GM12878 (cell line): ENCODE measurements at regions not wholly inside any gene's neighbourhood (a gene's known extent, or its start where the extent isn't known, plus 50 kb on each side); places are given as distances from the start of the nearest gene placed in this dataset.

ENCODE experiments used
- ATAC-seq: fragments of 200-7000 bp; cut with Tn5 transposase; 3 replicates; pipeline ENCODE4 v1.9.1; 2020; ENCODE audit warnings: mild to moderate bottlenecking, moderate library complexity
- BruUV-seq: library from RNA; stranded (reverse); fragments of 400-500 nt; replicated peaks from 2 replicates; lab custom pipeline; 2021; lab: Mats Ljungman, UMichigan
- CTCF ChIA-PET: fragments of 300-600 bp; sonication (Branson Sonifier 250); formaldehyde crosslinking; extraction: SDS; loops from one replicate; lab custom pipeline; 2021; ENCODE audit warnings: inconsistent platforms; lab: Yijun Ruan, JAX
- POLR2A ChIA-PET: fragments of 350-600 bp; formaldehyde crosslinking; extraction: SDS; loops from one replicate; lab custom pipeline; 2021; ENCODE audit warnings: inconsistent platforms; lab: Charles Lee
- RAD21 ChIA-PET: fragments of 300-600 bp; sonication (Branson Sonifier 250); formaldehyde crosslinking; loops from one replicate; lab custom pipeline; 2023; ENCODE audit warnings: antibody characterized with exemption; ENCODE audit not compliant: unreplicated experiment; lab: Charles Lee
- SMC1A ChIA-PET: fragments of 300-600 bp; sonication (Branson Sonifier 250); formaldehyde crosslinking; loops from one replicate; lab custom pipeline; 2023; ENCODE audit not compliant: unreplicated experiment, uncharacterized antibody; lab: Charles Lee
- DNase-seq: peaks from one replicate; pipeline ENCODE4 v3.0.0-alpha.2; 2011; ENCODE audit warnings: low read depth, low spot score
- FAIRE-seq: peaks from 3 replicates; lab custom pipeline; 2011; peaks lifted over from hg19 to GRCh38; lab: Jason Lieb, UNC
- H2AFZ ChIP-seq: 2 replicates; pipeline ENCODE4 v1.6.0; 2011; ENCODE audit warnings: low read depth, low read length, control low read depth; ENCODE audit not compliant: control insufficient read depth
- H3K27ac ChIP-seq: 2 replicates; pipeline ENCODE4 v1.5.1; 2011; ENCODE audit warnings: control low read depth; ENCODE audit not compliant: control insufficient read depth, insufficient read depth
- H3K27me3 ChIP-seq, 2 experiments: replicated peaks in 1 of 2; 2 replicates each; pipeline versions ENCODE4 v1.6.0 to v1.6.1; 2011; ENCODE audit warnings: low read length in 1 of 2; ENCODE audit not compliant: control insufficient read depth in 2 of 2, insufficient read depth in 2 of 2
- H3K36me3 ChIP-seq, 2 experiments: 2 replicates each; pipeline ENCODE4 v1.5.1; 2011; ENCODE audit warnings: low read length in 1 of 2; ENCODE audit not compliant: control insufficient read depth in 2 of 2, insufficient read depth in 2 of 2
- H3K4me1 ChIP-seq: 2 replicates; pipeline ENCODE4 v1.6.1; 2011; ENCODE audit warnings: mild to moderate bottlenecking, low read length, moderate library complexity, mixed read lengths; ENCODE audit not compliant: control insufficient read depth, insufficient read depth
- H3K4me2 ChIP-seq: 2 replicates; pipeline ENCODE4 v1.6.0; 2011; ENCODE audit warnings: control low read depth; ENCODE audit not compliant: control insufficient read depth, insufficient read depth
- H3K4me3 ChIP-seq: fragments of 200-600 bp; sonication (generic); 2 replicates; pipeline ENCODE4 v1.5.1; 2016
- H3K79me2 ChIP-seq: 2 replicates; pipeline ENCODE4 v1.6.0; 2011; ENCODE audit warnings: low read length; ENCODE audit not compliant: control insufficient read depth, insufficient read depth
- H3K9ac ChIP-seq: 2 replicates; pipeline ENCODE4 v1.8.0; 2011; ENCODE audit warnings: low read length, control low read depth, mixed read lengths; ENCODE audit not compliant: control insufficient read depth, insufficient read depth
- H3K9me3 ChIP-seq: replicated peaks from 3 replicates; pipeline ENCODE4 v1.5.1; 2011; ENCODE audit warnings: mild to moderate bottlenecking, low read length; ENCODE audit not compliant: control insufficient read depth, insufficient read depth
- H4K20me1 ChIP-seq: 2 replicates; pipeline ENCODE4 v1.6.0; 2011; ENCODE audit not compliant: control insufficient read depth, insufficient read depth
- ATF3 ChIP-seq: IDR thresholded peaks from 2 replicates; pipeline ENCODE4 v1.6.1; 2011; ENCODE audit warnings: low read depth, mild to moderate bottlenecking, low read length, moderate library complexity, borderline replicate concordance; ENCODE audit errors: extremely low read depth
- BCL11A ChIP-seq: IDR thresholded peaks from 2 replicates; pipeline ENCODE4 v1.6.1; 2011; ENCODE audit warnings: low read depth, low read length
- RB1 ChIP-seq: fragments of 450-650 bp; formaldehyde crosslinking; IDR thresholded peaks from 2 replicates; pipeline ENCODE4 v1.6.1; 2017; ENCODE audit warnings: mild to moderate bottlenecking, borderline replicate concordance
- RFX5 ChIP-seq: IDR thresholded peaks from 2 replicates; pipeline ENCODE4 v1.6.1; 2011; ENCODE audit warnings: low read depth, low read length, improper control_type of control experiment
- SIX5 ChIP-seq: IDR thresholded peaks from 2 replicates; pipeline ENCODE4 v1.6.1; 2011; ENCODE audit warnings: mild to moderate bottlenecking, low read depth, low read length, moderate library complexity; ENCODE audit not compliant: severe bottlenecking
- SMARCA5 ChIP-seq: fragments of 450-650 bp; IDR thresholded peaks from 2 replicates; pipeline ENCODE4 v1.6.1; 2017; ENCODE audit warnings: mild to moderate bottlenecking
- SREBF2 ChIP-seq: IDR thresholded peaks from 2 replicates; pipeline ENCODE4 v1.6.1; 2012; ENCODE audit warnings: mild to moderate bottlenecking, low read length
- STAT1 ChIP-seq: fragments of 450-650 bp; conservative IDR thresholded peaks from 2 replicates; pipeline ENCODE4 v1.6.1; 2014; ENCODE audit warnings: antibody characterized with exemption, mild to moderate bottlenecking
- TBL1XR1 ChIP-seq: IDR thresholded peaks from 2 replicates; pipeline ENCODE4 v1.6.1; 2012; ENCODE audit warnings: low read depth, low read length, improper control_type of control experiment
- ZNF207 ChIP-seq: fragments of 450-650 bp; IDR thresholded peaks from 2 replicates; pipeline ENCODE4 v1.6.1; 2014; ENCODE audit warnings: antibody characterized with exemption, mild to moderate bottlenecking, borderline replicate concordance
- WGBS: methylation state at CpG from one replicate; pipeline ENCODE4 v1.1.6; 2016; ENCODE audit warnings: low lambda C conversion rate; ENCODE audit not compliant: insufficient replicate concordance, insufficient coverage; ENCODE audit errors: missing lambda C conversion rate; 5-methylcytosine and 5-hydroxymethylcytosine counted together
- in situ Hi-C: fragments of 300-500 bp; cut with MboI; formaldehyde crosslinking; loops from 9 replicates; pipeline ENCODE4 v1.14.3; 2018; ENCODE audit warnings: mixed read lengths
- intact Hi-C: fragments of 100-400 bp; cut with micrococcal nuclease; formaldehyde crosslinking; loops from one replicate; pipeline ENCODE4 v1.14.2; 2022; ENCODE audit not compliant: unreplicated experiment
- TF ChIP-seq, protein P1 (sequence below): IDR thresholded peaks from 2 replicates; pipeline ENCODE4 v1.6.1; 2011; ENCODE audit warnings: borderline replicate concordance, low read depth, mild to moderate bottlenecking, moderate library complexity, low read length; ENCODE audit not compliant: insufficient read depth, poor library complexity, severe bottlenecking
- TF ChIP-seq, protein P2 (sequence below): fragments of 150-350 bp; IDR thresholded peaks from 2 replicates; pipeline ENCODE4 v1.6.1; 2016; ENCODE audit warnings: low read depth, low read length

GRCh38 chr2:23128684-23129292 lies 256.2 kb upstream of the KLHL29 start:
- H3K9ac ChIP-seq = no peak overlapping the region
- ChIA-PET RAD21 (no interaction called here), POLR2A (no interaction called here), CTCF (no interaction called here)
- H3K79me2 ChIP-seq = no peaks in the 10 kb centered on the region
- H3K9me3 ChIP-seq = no peaks in the 10 kb centered on the region
- in situ Hi-C loops = no loop called here
- H2AFZ ChIP-seq = no peak overlapping the region
- 21% methylated on average over 7 of the region's 7 CpGs for WGBS
- H3K36me3 ChIP-seq = no peaks in the 10 kb centered on the region
- ATAC-seq (no peak), FAIRE-seq (no peak)
- no peak overlapping the region for H3K27ac ChIP-seq
- no peak overlapping the region for H3K4me3 ChIP-seq
- no peaks in the 10 kb centered on the region for H4K20me1 ChIP-seq
- no peaks in the 10 kb centered on the region for H3K4me1 ChIP-seq
- no peak for TF ChIP-seq TBL1XR1
- TF ChIP-seq SMARCA5 = no peak
- TF ChIP-seq, protein P1, sequence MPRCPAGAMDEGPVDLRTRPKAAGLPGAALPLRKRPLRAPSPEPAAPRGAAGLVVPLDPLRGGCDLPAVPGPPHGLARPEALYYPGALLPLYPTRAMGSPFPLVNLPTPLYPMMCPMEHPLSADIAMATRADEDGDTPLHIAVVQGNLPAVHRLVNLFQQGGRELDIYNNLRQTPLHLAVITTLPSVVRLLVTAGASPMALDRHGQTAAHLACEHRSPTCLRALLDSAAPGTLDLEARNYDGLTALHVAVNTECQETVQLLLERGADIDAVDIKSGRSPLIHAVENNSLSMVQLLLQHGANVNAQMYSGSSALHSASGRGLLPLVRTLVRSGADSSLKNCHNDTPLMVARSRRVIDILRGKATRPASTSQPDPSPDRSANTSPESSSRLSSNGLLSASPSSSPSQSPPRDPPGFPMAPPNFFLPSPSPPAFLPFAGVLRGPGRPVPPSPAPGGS = no peak
- no peak for TF ChIP-seq SREBF2
- TF ChIP-seq RFX5 = no peak
- TF ChIP-seq, all 136 proteins: peak for 0
- BruUV-seq = no TSS peak
- H3K27me3 ChIP-seq = no peaks in the 10 kb centered on the region
- no peak for DNase-seq
- intact Hi-C loops = no loop called here
- SMC1A ChIA-PET = no interaction called here
- H3K4me2 ChIP-seq = no peak overlapping the region

- FAIRE-seq (no peak), ATAC-seq (no peak), DNase-seq (no peak)
- no peaks in the 10 kb centered on the region for H3K79me2 ChIP-seq
- no peak overlapping the region for H3K4me3 ChIP-seq
- ChIA-PET SMC1A (no interaction called here), POLR2A (no interaction called here), CTCF (interaction anchor here (0.7 kb wide), 1 partner anchor 586 kb away, joined by 3 read pairs; no protein-coding TSS in a partner anchor), RAD21 (no interaction called here)
- no peaks in the 10 kb centered on the region; a peak in 1 of 4 replicates for H3K27me3 ChIP-seq
- no TSS peak for BruUV-seq
- no peak overlapping the region for H2AFZ ChIP-seq
- no peaks in the 10 kb centered on the region for H3K4me1 ChIP-seq
- no peaks in the 10 kb centered on the region for H3K36me3 ChIP-seq
- intact Hi-C loops (no loop called here), in situ Hi-C loops (no loop called here)
- H4K20me1 ChIP-seq = no peaks in the 10 kb centered on the region
- no peak overlapping the region for H3K4me2 ChIP-seq
- H3K9ac ChIP-seq = no peak overlapping the region
- no peaks in the 10 kb centered on the region for H3K9me3 ChIP-seq
- WGBS = 9% methylated on average over 4 of the region's 4 CpGs
- H3K27ac ChIP-seq = no peak overlapping the region
- TF ChIP-seq ZNF207 (no peak), RB1 (no peak), BCL11A (no peak), SIX5 (no peak), ATF3 (no peak), STAT1 (no peak)
- TF ChIP-seq, protein P2, sequence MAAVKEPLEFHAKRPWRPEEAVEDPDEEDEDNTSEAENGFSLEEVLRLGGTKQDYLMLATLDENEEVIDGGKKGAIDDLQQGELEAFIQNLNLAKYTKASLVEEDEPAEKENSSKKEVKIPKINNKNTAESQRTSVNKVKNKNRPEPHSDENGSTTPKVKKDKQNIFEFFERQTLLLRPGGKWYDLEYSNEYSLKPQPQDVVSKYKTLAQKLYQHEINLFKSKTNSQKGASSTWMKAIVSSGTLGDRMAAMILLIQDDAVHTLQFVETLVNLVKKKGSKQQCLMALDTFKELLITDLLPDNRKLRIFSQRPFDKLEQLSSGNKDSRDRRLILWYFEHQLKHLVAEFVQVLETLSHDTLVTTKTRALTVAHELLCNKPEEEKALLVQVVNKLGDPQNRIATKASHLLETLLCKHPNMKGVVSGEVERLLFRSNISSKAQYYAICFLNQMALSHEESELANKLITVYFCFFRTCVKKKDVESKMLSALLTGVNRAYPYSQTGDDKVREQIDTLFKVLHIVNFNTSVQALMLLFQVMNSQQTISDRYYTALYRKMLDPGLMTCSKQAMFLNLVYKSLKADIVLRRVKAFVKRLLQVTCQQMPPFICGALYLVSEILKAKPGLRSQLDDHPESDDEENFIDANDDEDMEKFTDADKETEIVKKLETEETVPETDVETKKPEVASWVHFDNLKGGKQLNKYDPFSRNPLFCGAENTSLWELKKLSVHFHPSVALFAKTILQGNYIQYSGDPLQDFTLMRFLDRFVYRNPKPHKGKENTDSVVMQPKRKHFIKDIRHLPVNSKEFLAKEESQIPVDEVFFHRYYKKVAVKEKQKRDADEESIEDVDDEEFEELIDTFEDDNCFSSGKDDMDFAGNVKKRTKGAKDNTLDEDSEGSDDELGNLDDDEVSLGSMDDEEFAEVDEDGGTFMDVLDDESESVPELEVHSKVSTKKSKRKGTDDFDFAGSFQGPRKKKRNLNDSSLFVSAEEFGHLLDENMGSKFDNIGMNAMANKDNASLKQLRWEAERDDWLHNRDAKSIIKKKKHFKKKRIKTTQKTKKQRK = no peak
Observed at GRCh38 chr2:23131066-23131575, 253.9 kb upstream of the KLHL29 start.
